ENCODE measurements at regions not wholly inside any gene's neighbourhood (a gene's known extent, or its start where the extent isn't known, plus 50 kb on each side); places are given as distances from the start of the nearest gene placed in this dataset.
"Not testable (repeated sequence)": the region's sequence is repeated elsewhere in the genome, so short reads cannot be mapped to it uniquely, and the experiment has no call there.

DNA sequence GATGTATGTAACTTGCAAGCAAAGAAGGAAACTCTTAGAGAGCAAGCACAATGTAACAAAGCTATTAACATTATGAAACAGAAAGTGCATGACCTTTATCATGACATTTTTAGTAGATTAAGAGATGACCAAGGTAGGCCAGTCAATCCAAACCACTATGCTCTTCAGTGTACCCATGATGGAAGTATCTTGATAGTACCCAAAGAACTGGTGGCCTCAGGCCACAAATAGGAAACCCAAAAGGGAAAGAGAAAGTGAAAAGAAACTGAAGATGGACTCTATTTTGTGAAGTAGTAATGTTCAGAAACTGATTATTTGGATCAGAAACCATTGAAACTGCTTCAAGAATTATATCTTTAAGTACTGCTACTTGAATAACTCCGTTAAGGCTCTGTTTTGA is 71.3 kb downstream of the PMAIP1 start:
- not testable (repeated sequence) for H4K20me1 ChIP-seq (replicated peaks in 1 of 2; ENCODE audit: control insufficient read depth in 1 of 2, insufficient read depth in 2 of 2, low read length in 2 of 2); H3K23me2 ChIP-seq (ENCODE audit: low read depth, low read length); H3K36me3 ChIP-seq (ENCODE audit: control insufficient read depth in 2 of 4, insufficient read depth in 4 of 4, low read length in 3 of 4); H2BK20ac ChIP-seq (ENCODE audit: low read length); H3K18ac ChIP-seq (ENCODE audit: extremely low read depth, low read length); DNase-seq (ENCODE audit: low read depth in 1 of 2, low spot score in 2 of 2); H3K9ac ChIP-seq (replicated peaks in 1 of 4; ENCODE audit: extremely low read depth in 1 of 4, low read depth in 3 of 4, low read length in 3 of 4); H2BK120ac ChIP-seq (replicated peaks; ENCODE audit: low read depth, low read length); H3K27me3 ChIP-seq (replicated peaks in 1 of 4; ENCODE audit: control insufficient read depth in 3 of 4, extremely low read depth in 1 of 4, insufficient read depth in 3 of 4, low read length in 3 of 4); H3K14ac ChIP-seq (ENCODE audit: insufficient read length); H3K4me3 ChIP-seq (ENCODE audit: extremely low read depth in 1 of 4, insufficient read depth in 2 of 4, low read depth in 3 of 4, low read length in 4 of 4); H3K23ac ChIP-seq (ENCODE audit: insufficient read length); H2BK15ac ChIP-seq (ENCODE audit: low read length); H3K4ac ChIP-seq (replicated peaks; ENCODE audit: insufficient read length, low read depth, low read length); H3K56ac ChIP-seq (replicated peaks; ENCODE audit: insufficient read length, low read depth, low read length); H2AFZ ChIP-seq (ENCODE audit: low read length); H3K4me2 ChIP-seq (ENCODE audit: insufficient read depth in 1 of 2, low read depth in 2 of 2, low read length in 2 of 2); H3K79me1 ChIP-seq (ENCODE audit: low read depth, low read length); H2BK12ac ChIP-seq (ENCODE audit: low read depth, low read length); H4K5ac ChIP-seq (ENCODE audit: insufficient read length, low read depth, low read length); H2AK5ac ChIP-seq (ENCODE audit: low read depth, low read length); H3K4me1 ChIP-seq (replicated peaks in 1 of 4; ENCODE audit: control insufficient read depth in 3 of 4, insufficient read depth in 4 of 4, low read length in 3 of 4); H4K91ac ChIP-seq (replicated peaks; ENCODE audit: insufficient read length, low read length); H4K8ac ChIP-seq (ENCODE audit: extremely low read depth, insufficient read depth, low read length); H2BK5ac ChIP-seq (ENCODE audit: low read depth, low read length); H3K79me2 ChIP-seq (ENCODE audit: control insufficient read depth in 1 of 2, insufficient read depth in 2 of 2, low read length in 2 of 2); FAIRE-seq; H3K27ac ChIP-seq (ENCODE audit: low read depth, low read length); H3K9me3 ChIP-seq (ENCODE audit: insufficient read depth in 2 of 2, low read depth in 1 of 2, low read length in 1 of 2)
- CTCF ChIA-PET (ENCODE audit: partially characterized antibody): interaction anchor here (1.0 kb wide), 1 partner anchor 134 kb away, joined by 3 read pairs; no protein-coding TSS in a partner anchor
- POLR2A ChIA-PET (ENCODE audit: partially characterized antibody): interaction anchor here (1.0 kb wide), 1 partner anchor 107 kb away, joined by 3 read pairs; no protein-coding TSS in a partner anchor
- 82% methylated on average over 1 of the region's 1 CpG; no CpG with 5 or more reads in 1 of the 2 experiments for WGBS, 2 experiments (ENCODE audit: extremely low coverage in 1 of 2, insufficient coverage in 1 of 2, insufficient read length in 1 of 2, insufficient replicate concordance in 2 of 2, low coverage in 1 of 2, low lambda C conversion rate in 2 of 2, missing lambda C conversion rate in 1 of 2)

DNA sequence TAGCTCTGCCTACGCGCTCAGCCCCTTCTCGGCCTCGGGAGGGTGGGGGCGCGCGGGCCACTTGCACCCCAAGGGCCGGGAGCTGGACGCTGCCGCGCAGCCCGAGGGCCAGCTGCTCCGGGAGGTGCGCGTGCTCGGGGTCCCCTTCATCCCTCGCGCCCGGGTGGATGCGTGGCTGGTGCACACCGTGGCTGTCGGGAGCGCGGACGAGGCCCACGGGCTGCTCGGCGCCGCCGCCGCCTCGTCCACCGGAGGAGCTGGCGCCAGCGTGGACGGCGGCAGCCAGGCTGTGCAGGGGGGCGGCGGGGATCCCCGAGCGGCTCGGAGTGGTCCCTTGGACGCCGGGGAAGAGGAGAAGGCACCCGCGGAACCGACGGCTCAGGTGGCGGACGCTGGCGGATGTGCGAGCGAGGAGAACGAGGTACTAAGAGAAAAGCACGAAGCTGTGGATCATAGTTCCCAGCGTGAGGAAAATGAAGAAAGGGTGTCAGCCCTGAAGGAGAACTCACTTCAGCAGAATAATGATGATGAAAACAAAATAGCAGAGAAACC is 69.8 kb downstream of the PMAIP1 start:
- H2BK15ac ChIP-seq (ENCODE audit: low read length); FAIRE-seq; H2AK5ac ChIP-seq (ENCODE audit: low read depth, low read length); DNase-seq (ENCODE audit: low read depth in 1 of 2, low spot score in 2 of 2); H2BK120ac ChIP-seq (replicated peaks; ENCODE audit: low read depth, low read length); H4K5ac ChIP-seq (ENCODE audit: insufficient read length, low read depth, low read length); H3K4me3 ChIP-seq (ENCODE audit: extremely low read depth in 1 of 4, insufficient read depth in 2 of 4, low read depth in 3 of 4, low read length in 4 of 4); H3K79me1 ChIP-seq (ENCODE audit: low read depth, low read length); H3K27ac ChIP-seq (ENCODE audit: low read depth, low read length); H3K18ac ChIP-seq (ENCODE audit: extremely low read depth, low read length); H4K20me1 ChIP-seq (replicated peaks in 1 of 2; ENCODE audit: control insufficient read depth in 1 of 2, insufficient read depth in 2 of 2, low read length in 2 of 2); H3K56ac ChIP-seq (replicated peaks; ENCODE audit: insufficient read length, low read depth, low read length); H4K91ac ChIP-seq (replicated peaks; ENCODE audit: insufficient read length, low read length); H3K36me3 ChIP-seq (ENCODE audit: control insufficient read depth in 2 of 4, insufficient read depth in 4 of 4, low read length in 3 of 4); H3K27me3 ChIP-seq (replicated peaks in 1 of 4; ENCODE audit: control insufficient read depth in 3 of 4, extremely low read depth in 1 of 4, insufficient read depth in 3 of 4, low read length in 3 of 4); H3K4me2 ChIP-seq (ENCODE audit: insufficient read depth in 1 of 2, low read depth in 2 of 2, low read length in 2 of 2); H2BK20ac ChIP-seq (ENCODE audit: low read length); H4K8ac ChIP-seq (ENCODE audit: extremely low read depth, insufficient read depth, low read length); H3K23ac ChIP-seq (ENCODE audit: insufficient read length); H3K4me1 ChIP-seq (replicated peaks in 1 of 4; ENCODE audit: control insufficient read depth in 3 of 4, insufficient read depth in 4 of 4, low read length in 3 of 4); H2BK5ac ChIP-seq (ENCODE audit: low read depth, low read length); H3K9me3 ChIP-seq (ENCODE audit: insufficient read depth in 2 of 2, low read depth in 1 of 2, low read length in 1 of 2); H2BK12ac ChIP-seq (ENCODE audit: low read depth, low read length); H3K23me2 ChIP-seq (ENCODE audit: low read depth, low read length); H2AFZ ChIP-seq (ENCODE audit: low read length); POLR2A ChIA-PET (ENCODE audit: partially characterized antibody); H3K79me2 ChIP-seq (ENCODE audit: control insufficient read depth in 1 of 2, insufficient read depth in 2 of 2, low read length in 2 of 2); H3K14ac ChIP-seq (ENCODE audit: insufficient read length); H3K9ac ChIP-seq (replicated peaks in 1 of 4; ENCODE audit: extremely low read depth in 1 of 4, low read depth in 3 of 4, low read length in 3 of 4); H3K4ac ChIP-seq (replicated peaks; ENCODE audit: insufficient read length, low read depth, low read length): not testable (repeated sequence)
- WGBS, 2 experiments (ENCODE audit: extremely low coverage in 1 of 2, insufficient coverage in 1 of 2, insufficient read length in 1 of 2, insufficient replicate concordance in 2 of 2, low coverage in 1 of 2, low lambda C conversion rate in 2 of 2, missing lambda C conversion rate in 1 of 2): 95% methylated on average over 22 of the region's 56 CpGs; no CpG with 5 or more reads in 1 of the 2 experiments
- CTCF ChIA-PET (ENCODE audit: partially characterized antibody): interaction anchor here (1.6 kb wide), 1 partner anchor 18 kb away, joined by 4 read pairs; no protein-coding TSS in a partner anchor

Data from H1 (cell line).